GM08714 (cell line): ENCODE measurements at regions not wholly inside any gene's neighbourhood (a gene's known extent, or its start where the extent isn't known, plus 50 kb on each side); places are given as distances from the start of the nearest gene placed in this dataset.

Experiments used
- H3K4me3 ChIP-seq: fragments of 200-500 bp; sonication (Bioruptor generic); 2 replicates; pipeline ENCODE4 v1.5.1; 2014; ENCODE audit warnings: mild to moderate bottlenecking, low read length, inconsistent platforms
- ZNF274 ChIP-seq: IDR thresholded peaks from 2 replicates; pipeline ENCODE4 v1.6.1; 2012; ENCODE audit warnings: mild to moderate bottlenecking, low read depth, low read length

GRCh38 chr6:12645941-12646340 lies 70.6 kb upstream of the PHACTR1 start:
- no peak overlapping the region for H3K4me3 ChIP-seq
- TF ChIP-seq ZNF274, result no peak

GRCh38 chr6:12648171-12648570 lies 68.4 kb upstream of the PHACTR1 start:
- no peak for TF ChIP-seq ZNF274
- no peak overlapping the region for H3K4me3 ChIP-seq

DNA sequence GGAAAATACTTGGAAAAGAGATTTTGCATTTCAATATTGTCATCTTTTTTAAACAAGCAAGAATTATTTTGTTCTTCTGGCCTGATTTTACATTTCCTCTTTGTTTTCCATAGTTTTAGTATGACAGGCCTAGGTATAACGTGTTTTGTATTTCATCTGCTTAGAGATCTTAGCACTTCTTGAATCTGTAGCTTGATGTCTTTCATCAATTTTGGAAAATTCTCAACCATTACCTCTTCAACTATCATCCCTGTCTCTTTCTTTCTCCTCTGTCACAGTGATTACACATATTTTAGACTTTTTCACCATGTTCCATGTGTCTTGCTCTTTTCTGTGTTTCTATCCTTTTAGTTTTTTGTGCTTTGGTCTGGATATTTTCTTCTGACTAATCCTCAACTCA lies 67.2 kb upstream of the PHACTR1 start:
- no peak overlapping the region for H3K4me3 ChIP-seq
- no peak for TF ChIP-seq ZNF274

- no peak overlapping the region for H3K4me3 ChIP-seq
- TF ChIP-seq ZNF274, result no peak
These were observed 63.1 kb upstream of the PHACTR1 start for GRCh38 chr6:12653486-12653885.

DNA sequence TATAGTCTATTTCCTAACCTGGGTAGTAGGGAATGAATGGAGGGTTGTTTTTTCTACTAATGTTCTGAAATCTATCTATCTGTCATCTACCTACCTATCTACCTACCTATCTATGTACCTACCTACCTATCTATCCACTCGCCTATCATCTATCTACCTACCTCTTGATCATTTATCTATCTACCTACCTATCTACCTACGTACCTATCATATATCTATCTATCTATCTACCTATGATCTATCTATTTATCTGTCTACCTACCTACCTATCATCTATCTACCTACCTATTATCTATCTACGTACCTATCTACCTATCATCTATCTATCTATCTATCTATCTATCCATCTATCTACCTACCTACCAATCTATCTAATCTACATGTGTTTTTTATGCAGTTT lies 62.5 kb upstream of the PHACTR1 start:
- no peak overlapping the region for H3K4me3 ChIP-seq
- TF ChIP-seq ZNF274, result no peak

- TF ChIP-seq ZNF274, result no peak
These were observed 62.1 kb upstream of the PHACTR1 start for GRCh38 chr6:12654514-12654913.

DNA sequence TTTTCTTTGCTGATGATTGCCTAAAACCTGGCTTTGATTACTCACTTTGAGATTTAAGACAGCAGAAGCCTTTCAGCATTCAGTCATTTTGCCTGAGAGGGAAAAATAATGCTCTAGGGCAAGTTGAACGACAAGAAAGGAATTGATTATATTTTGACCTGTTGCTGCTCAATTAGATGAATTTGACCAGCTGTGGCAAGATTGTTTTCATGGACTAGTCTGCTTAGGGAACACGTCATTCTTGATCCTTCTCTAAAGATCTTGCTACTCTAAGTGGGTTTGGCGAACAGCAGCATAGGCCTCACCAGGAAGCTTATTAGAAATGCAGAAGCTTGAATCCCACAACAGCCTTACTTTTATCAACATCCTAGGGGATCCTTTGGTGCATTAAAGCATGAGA lies 59.7 kb upstream of the PHACTR1 start:
- no peak for TF ChIP-seq ZNF274
- no peak overlapping the region for H3K4me3 ChIP-seq

More at GRCh38 chr6:12654514-12654913, 62.1 kb upstream of the PHACTR1 start:
- no peak overlapping the region for H3K4me3 ChIP-seq

- H3K4me3 ChIP-seq, result no peak overlapping the region
- no peak for TF ChIP-seq ZNF274
These were observed 58.7 kb upstream of the PHACTR1 start for GRCh38 chr6:12657884-12658283.

GRCh38 chr6:12661432-12662089 lies 55.0 kb upstream of the PHACTR1 start:
- H3K4me3 ChIP-seq, result no peak overlapping the region
- no peak for TF ChIP-seq ZNF274
